Choroid plexus epithelial cell (primary cell): ENCODE measurements at regions not wholly inside any gene's neighbourhood (a gene's known extent, or its start where the extent isn't known, plus 50 kb on each side); places are given as distances from the start of the nearest gene placed in this dataset.

Source experiments
- DNase-seq: peaks from one replicate; pipeline ENCODE4 v3.0.0-alpha.2; 2010; ENCODE audit warnings: low read depth
- H3K4me3 ChIP-seq: 2 replicates; pipeline ENCODE4 v1.5.1; 2011; ENCODE audit warnings: low read depth, mild to moderate bottlenecking, control low read depth, low read length, moderate library complexity
- CTCF ChIP-seq: conservative IDR thresholded peaks from 2 replicates; pipeline ENCODE4 v1.5.1; 2011; ENCODE audit warnings: low read depth, mild to moderate bottlenecking, control low read depth, inconsistent platforms, low read length, moderate library complexity

GRCh38 chr1:234920136-234920842, 208.3 kb downstream of the TOMM20 start:
- DNase-seq = no peak
- no peak for TF ChIP-seq CTCF
- H3K4me3 ChIP-seq = no peak overlapping the region

GRCh38 chr1:234918961-234919761, 209.5 kb downstream of the TOMM20 start:
- no peak overlapping the region for H3K4me3 ChIP-seq
- no peak for DNase-seq

GRCh38 chr1:234918181-234918841, 210.3 kb downstream of the TOMM20 start:
- H3K4me3 ChIP-seq = no peak overlapping the region
- peak; percentile 34 for DNase-seq
- TF ChIP-seq CTCF = no peak

More at GRCh38 chr1:234918961-234919761, 209.5 kb downstream of the TOMM20 start:
- TF ChIP-seq CTCF = no peak

- H3K4me3 ChIP-seq = no peak overlapping the region
- DNase-seq = no peak
- no peak for TF ChIP-seq CTCF
Observed at GRCh38 chr1:234917495-234918180, 211.0 kb downstream of the TOMM20 start.

- TF ChIP-seq CTCF = no peak
Observed at GRCh38 chr1:234916840-234917239, 211.8 kb downstream of the TOMM20 start.

GRCh38 chr1:234915924-234916675, 212.5 kb downstream of the TOMM20 start:
- no peak for TF ChIP-seq CTCF
- no peak for DNase-seq
- no peak overlapping the region for H3K4me3 ChIP-seq

More at GRCh38 chr1:234916840-234917239, 211.8 kb downstream of the TOMM20 start:
- no peak overlapping the region for H3K4me3 ChIP-seq
- DNase-seq = no peak
